Epithelial cell of proximal tubule (primary cell): ENCODE measurements at regions not wholly inside any gene's neighbourhood (a gene's known extent, or its start where the extent isn't known, plus 50 kb on each side); places are given as distances from the start of the nearest gene placed in this dataset.

Source experiments
- DNase-seq: peaks from one replicate; pipeline ENCODE4 v3.0.0-alpha.2; 2011; ENCODE audit warnings: low read depth
- H3K4me3 ChIP-seq: 2 replicates; pipeline ENCODE4 v1.5.1; 2011; ENCODE audit warnings: low read depth, mild to moderate bottlenecking, low read length
- CTCF ChIP-seq: conservative IDR thresholded peaks from 2 replicates; pipeline ENCODE4 v1.5.1; 2012; ENCODE audit warnings: low read depth, mild to moderate bottlenecking, low read length

- no peak for TF ChIP-seq CTCF
- no peak for DNase-seq
These were observed 91.6 kb downstream of the TTC32 start for GRCh38 chr2:19810148-19810547.

GRCh38 chr2:19809206-19809605, 92.6 kb downstream of the TTC32 start:
- TF ChIP-seq CTCF: no peak
- H3K4me3 ChIP-seq: no peak overlapping the region
- no peak for DNase-seq

More at GRCh38 chr2:19810148-19810547, 91.6 kb downstream of the TTC32 start:
- H3K4me3 ChIP-seq: no peak overlapping the region

GRCh38 chr2:19807866-19808265, 93.9 kb downstream of the TTC32 start:
- no peak overlapping the region for H3K4me3 ChIP-seq
- no peak for DNase-seq
- TF ChIP-seq CTCF: no peak

- no peak overlapping the region for H3K4me3 ChIP-seq
- DNase-seq: no peak
- no peak for TF ChIP-seq CTCF
These were observed 94.4 kb downstream of the TTC32 start for GRCh38 chr2:19807346-19807745.

- no peak for TF ChIP-seq CTCF
- DNase-seq: no peak
- H3K4me3 ChIP-seq: no peak overlapping the region
These were observed 95.2 kb downstream of the TTC32 start for GRCh38 chr2:19806591-19806990.

- TF ChIP-seq CTCF: no peak
- no peak for DNase-seq
- no peak overlapping the region for H3K4me3 ChIP-seq
These were observed 95.7 kb downstream of the TTC32 start for GRCh38 chr2:19806131-19806530.

- H3K4me3 ChIP-seq: no peak overlapping the region
- TF ChIP-seq CTCF: no peak
These were observed 96.5 kb downstream of the TTC32 start for GRCh38 chr2:19805266-19805665.

More at GRCh38 chr2:19805266-19805665, 96.5 kb downstream of the TTC32 start:
- DNase-seq: no peak
